B cell (primary cell): ENCODE measurements at regions not wholly inside any gene's neighbourhood (a gene's known extent, or its start where the extent isn't known, plus 50 kb on each side); places are given as distances from the start of the nearest gene placed in this dataset.
"Not testable (repeated sequence)": the region's sequence is repeated elsewhere in the genome, so short reads cannot be mapped to it uniquely, and the experiment has no call there.

ENCODE experiments used
- ATAC-seq: fragments of 200-7000 bp; cut with Tn5 transposase; one replicate; pipeline ENCODE4 v1.10.0; 2021; ENCODE audit warnings: low read depth, mild to moderate bottlenecking, moderate number of reproducible peaks, moderate library complexity
- CTCF ChIA-PET: fragments of 350-600 bp; sonication (Branson Sonifier 250); formaldehyde crosslinking; loops from one replicate; lab custom pipeline; 2021; ENCODE audit warnings: antibody characterized with exemption, inconsistent platforms; lab: Charles Lee
- POLR2A ChIA-PET: fragments of 350-600 bp; sonication (Branson Sonifier 250); formaldehyde crosslinking; loops from one replicate; lab custom pipeline; 2021; ENCODE audit warnings: antibody characterized with exemption; lab: Charles Lee
- DNase-seq: peaks from one replicate; pipeline ENCODE4 v3.0.0; 2013
- H2AFZ ChIP-seq: 2 replicates; pipeline ENCODE4 v1.6.1; 2012; ENCODE audit warnings: mild to moderate bottlenecking, low read depth, low read length; ENCODE audit not compliant: insufficient read depth, poor library complexity, severe bottlenecking
- H3K27ac ChIP-seq, 2 donors: 1 replicate in 1 of 2; 2 replicates in 1 of 2; pipeline ENCODE4 v1.5.1; 2012 to 2013; ENCODE audit warnings: low read length in 2 of 2, mild to moderate bottlenecking in 2 of 2, moderate library complexity in 1 of 2
- H3K27me3 ChIP-seq, 4 experiments: fragments of 200-600 bp in 1 of 4; sonication (generic) in 1 of 4; replicated peaks in 1 of 4; 1 replicate in 2 of 4; 2 replicates in 2 of 4; pipeline versions ENCODE4 v1.6.1 to v1.7.0; 2013 to 2016; ENCODE audit warnings: low read length in 3 of 4, mild to moderate bottlenecking in 2 of 4, mixed read lengths in 1 of 4, moderate library complexity in 1 of 4; ENCODE audit not compliant: insufficient read depth in 4 of 4, control insufficient read depth in 3 of 4; ENCODE audit errors: control extremely low read depth in 1 of 4
- H3K36me3 ChIP-seq, 2 experiments: replicated peaks in 1 of 2; 1 replicate in 1 of 2; 2 replicates in 1 of 2; pipeline versions ENCODE4 v1.6.1 to v1.7.1; 2013; ENCODE audit warnings: low read length in 1 of 2; ENCODE audit not compliant: insufficient read depth in 2 of 2, control insufficient read depth in 1 of 2; ENCODE audit errors: control extremely low read depth in 1 of 2, extremely low read depth in 1 of 2
- H3K4me1 ChIP-seq, 2 donors: fragments of 200-600 bp in 1 of 2; sonication (generic) in 1 of 2; 1 replicate in 1 of 2; 2 replicates in 1 of 2; pipeline versions ENCODE4 v1.5.1 to v1.6.1; 2013 to 2017; ENCODE audit warnings: low read length in 2 of 2; ENCODE audit not compliant: control insufficient read depth in 2 of 2, insufficient read depth in 2 of 2
- H3K4me2 ChIP-seq: replicated peaks from 2 replicates; pipeline ENCODE3; 2012; ENCODE audit warnings: mild to moderate bottlenecking, low read depth, low read length; ENCODE audit not compliant: poor library complexity, severe bottlenecking
- H3K4me3 ChIP-seq, 5 experiments: fragments of 200-600 bp in 1 of 5; sonication (generic) in 1 of 5; 1 replicate in 3 of 5; 2 replicates in 2 of 5; pipeline versions ENCODE4 v1.5.1 to v1.7.0; 2011 to 2016; ENCODE audit warnings: low read length in 4 of 5, mild to moderate bottlenecking in 4 of 5, low read depth in 2 of 5, control low read depth in 1 of 5, moderate library complexity in 1 of 5; ENCODE audit not compliant: insufficient read depth in 1 of 5; ENCODE audit errors: control extremely low read depth in 1 of 5, extremely low read depth in 1 of 5
- H3K79me2 ChIP-seq: fragments of 200-600 bp; sonication (generic); one replicate; pipeline ENCODE4 v1.6.0; 2016; ENCODE audit warnings: low read length; ENCODE audit not compliant: control insufficient read depth, insufficient read depth
- H3K9ac ChIP-seq: fragments of 200-600 bp; sonication (generic); 2 replicates; pipeline ENCODE4 v1.6.1; 2017; ENCODE audit warnings: mild to moderate bottlenecking, low read length, moderate library complexity
- H3K9me3 ChIP-seq, 3 donors: one replicate each; pipeline versions ENCODE4 v1.6.1 to v1.7.1; 2013; ENCODE audit warnings: low read length in 2 of 3; ENCODE audit not compliant: control insufficient read depth in 2 of 3, insufficient read depth in 1 of 3; ENCODE audit errors: control extremely low read depth in 1 of 3
- H4K20me1 ChIP-seq: 2 replicates; pipeline ENCODE4 v1.6.0; 2012; ENCODE audit warnings: mild to moderate bottlenecking, low read length; ENCODE audit not compliant: insufficient read depth, control insufficient read depth, poor library complexity, severe bottlenecking
- H3K27ac Mint-ChIP-seq: one replicate; pipeline ENCODE4 v1.8.0; 2021; ENCODE audit warnings: mixed read lengths
- H3K27me3 Mint-ChIP-seq: one replicate; pipeline ENCODE4 v1.8.0; 2021; ENCODE audit warnings: mixed read lengths
- H3K4me1 Mint-ChIP-seq: one replicate; pipeline ENCODE4 v1.8.0; 2021; ENCODE audit warnings: mixed read lengths
- H3K4me3 Mint-ChIP-seq: one replicate; pipeline ENCODE4 v1.8.0; 2021; ENCODE audit warnings: mixed read lengths
- H3K9me3 Mint-ChIP-seq: one replicate; pipeline ENCODE4 v1.8.0; 2022; ENCODE audit warnings: mixed read lengths; ENCODE audit not compliant: insufficient read depth
- EZH2 ChIP-seq: IDR thresholded peaks from 2 replicates; pipeline ENCODE4 v1.6.1; 2012; ENCODE audit warnings: borderline replicate concordance, low read depth, mild to moderate bottlenecking, moderate library complexity, low read length; ENCODE audit not compliant: insufficient read depth, poor library complexity, severe bottlenecking
- WGBS: methylation state at CpG from one replicate; pipeline ENCODE4 v1.1.5; 2013; ENCODE audit warnings: missing lambda C conversion rate; ENCODE audit not compliant: insufficient coverage; 5-methylcytosine and 5-hydroxymethylcytosine counted together
- intact Hi-C: fragments of 100-400 bp; cut with micrococcal nuclease; formaldehyde crosslinking; loops from one replicate; pipeline ENCODE4 v1.10.0; 2022
- TF ChIP-seq, protein P1 (sequence below): fragments of 200-600 bp; IDR thresholded peaks from one replicate; pipeline ENCODE4 v1.8.0; 2022; ENCODE audit warnings: antibody characterized with exemption, mild to moderate bottlenecking

DNA sequence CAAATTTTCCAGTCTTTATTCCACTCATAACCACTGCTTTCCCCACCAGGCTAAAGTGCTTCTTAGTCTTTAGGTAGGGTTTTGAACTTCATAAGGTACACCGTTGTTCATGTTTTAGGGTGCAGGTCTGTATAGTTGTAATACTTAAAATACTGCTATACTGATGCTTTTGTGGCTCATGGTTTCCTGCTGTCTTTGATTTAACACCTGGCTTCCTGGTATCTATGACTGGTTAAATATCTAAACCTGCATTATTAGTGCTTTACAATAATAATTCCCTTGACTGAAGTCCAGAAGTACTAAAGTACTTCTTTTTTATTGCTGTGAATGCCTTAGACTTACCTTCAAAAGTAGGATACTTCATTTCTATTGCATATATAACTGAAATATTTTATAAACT is 384.7 kb downstream of the SRGAP2C start:
- no peaks in the 10 kb centered on the region for H3K4me1 Mint-ChIP-seq
- intact Hi-C loops = no loop called here
- no peak overlapping the region for H3K9ac ChIP-seq
- no peaks in the 10 kb centered on the region for H3K36me3 ChIP-seq
- no peaks in the 10 kb centered on the region for H3K9me3 Mint-ChIP-seq
- DNase-seq = no peak
- H4K20me1 ChIP-seq = no peaks in the 10 kb centered on the region
- POLR2A ChIA-PET = no interaction called here
- H3K27me3 Mint-ChIP-seq = no peaks in the 10 kb centered on the region
- CTCF ChIA-PET = no interaction called here
- no peaks in the 10 kb centered on the region for H3K9me3 ChIP-seq
- H3K79me2 ChIP-seq = no peaks in the 10 kb centered on the region
- H2AFZ ChIP-seq = no peak overlapping the region
- H3K4me3 Mint-ChIP-seq = no peak overlapping the region
- H3K4me2 ChIP-seq = no peak overlapping the region
- no peaks in the 10 kb centered on the region for H3K4me1 ChIP-seq
- no peak overlapping the region for H3K27ac ChIP-seq
- no CpG with 5 or more reads among the region's 1 CpG for whole genome bisulfite sequencing
- TF ChIP-seq, protein P1, sequence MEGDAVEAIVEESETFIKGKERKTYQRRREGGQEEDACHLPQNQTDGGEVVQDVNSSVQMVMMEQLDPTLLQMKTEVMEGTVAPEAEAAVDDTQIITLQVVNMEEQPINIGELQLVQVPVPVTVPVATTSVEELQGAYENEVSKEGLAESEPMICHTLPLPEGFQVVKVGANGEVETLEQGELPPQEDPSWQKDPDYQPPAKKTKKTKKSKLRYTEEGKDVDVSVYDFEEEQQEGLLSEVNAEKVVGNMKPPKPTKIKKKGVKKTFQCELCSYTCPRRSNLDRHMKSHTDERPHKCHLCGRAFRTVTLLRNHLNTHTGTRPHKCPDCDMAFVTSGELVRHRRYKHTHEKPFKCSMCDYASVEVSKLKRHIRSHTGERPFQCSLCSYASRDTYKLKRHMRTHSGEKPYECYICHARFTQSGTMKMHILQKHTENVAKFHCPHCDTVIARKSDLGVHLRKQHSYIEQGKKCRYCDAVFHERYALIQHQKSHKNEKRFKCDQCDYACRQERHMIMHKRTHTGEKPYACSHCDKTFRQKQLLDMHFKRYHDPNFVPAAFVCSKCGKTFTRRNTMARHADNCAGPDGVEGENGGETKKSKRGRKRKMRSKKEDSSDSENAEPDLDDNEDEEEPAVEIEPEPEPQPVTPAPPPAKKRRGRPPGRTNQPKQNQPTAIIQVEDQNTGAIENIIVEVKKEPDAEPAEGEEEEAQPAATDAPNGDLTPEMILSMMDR = no peak
- no peak for TF ChIP-seq EZH2
- ATAC-seq = no peak
- H3K4me3 ChIP-seq = no peak overlapping the region
- H3K27me3 ChIP-seq = no peaks in the 10 kb centered on the region
- H3K27ac Mint-ChIP-seq = no peak overlapping the region

DNA sequence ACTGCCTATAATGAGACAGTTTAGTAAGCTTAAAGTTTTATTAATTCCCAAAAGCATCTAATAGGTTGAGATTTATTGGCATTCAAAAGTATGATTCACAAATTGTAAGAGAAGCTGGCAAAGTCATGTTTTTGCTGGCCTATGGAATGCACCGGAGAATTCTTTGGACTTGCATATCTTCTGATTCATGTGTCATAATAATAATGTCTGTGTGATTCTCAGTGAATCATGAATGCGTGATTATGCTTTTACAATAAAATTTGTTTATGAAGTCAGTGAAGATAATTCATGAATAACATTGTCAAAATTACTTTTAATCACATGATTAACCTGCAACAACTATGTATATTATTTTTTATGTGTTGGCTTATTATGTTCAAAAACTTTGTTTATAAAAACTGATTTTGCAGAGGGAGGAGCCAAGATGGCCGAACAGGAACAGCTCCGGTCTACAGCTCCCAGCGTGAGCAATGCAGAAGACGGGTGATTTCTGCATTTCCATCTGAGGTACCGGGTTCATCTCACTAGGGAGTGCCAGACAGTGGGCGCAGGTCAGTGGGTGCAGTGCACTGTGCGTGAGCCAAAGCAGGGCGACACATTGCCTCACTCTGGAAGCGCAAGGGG is 389.2 kb downstream of the SRGAP2C start:
- H3K9ac ChIP-seq, H3K9me3 Mint-ChIP-seq, POLR2A ChIA-PET, H3K27ac Mint-ChIP-seq, intact Hi-C loops, H2AFZ ChIP-seq, H3K4me2 ChIP-seq, ATAC-seq, H4K20me1 ChIP-seq, H3K36me3 ChIP-seq, H3K4me3 Mint-ChIP-seq, DNase-seq, H3K4me3 ChIP-seq, H3K4me1 ChIP-seq, H3K27ac ChIP-seq, H3K27me3 Mint-ChIP-seq, CTCF ChIA-PET, H3K27me3 ChIP-seq, H3K4me1 Mint-ChIP-seq, H3K79me2 ChIP-seq, H3K9me3 ChIP-seq: not testable (repeated sequence)
- 100% methylated on average over 5 of the region's 11 CpGs for WGBS

DNA sequence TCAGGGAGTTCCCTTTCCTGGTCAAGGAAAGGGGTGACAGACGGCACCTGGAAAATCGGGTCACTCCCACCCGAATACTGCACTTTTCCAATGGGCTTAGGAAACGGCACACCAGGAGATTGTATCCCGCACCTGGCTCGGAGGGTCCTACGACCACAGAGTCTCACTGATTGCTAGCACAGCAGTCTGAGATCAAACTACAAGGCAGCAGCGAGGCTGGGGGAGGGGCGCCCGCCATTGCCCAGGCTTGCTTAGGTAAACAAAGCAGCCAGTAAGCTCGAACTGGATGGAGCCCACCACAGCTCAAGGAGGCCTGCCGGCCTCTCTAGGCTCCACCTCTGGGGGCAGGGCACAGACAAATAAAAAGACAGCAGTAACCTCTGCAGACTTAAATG is 389.7 kb downstream of the SRGAP2C start:
- H3K36me3 ChIP-seq, H3K9me3 ChIP-seq, H3K9me3 Mint-ChIP-seq, H3K27ac Mint-ChIP-seq, H3K4me3 ChIP-seq, H3K27me3 ChIP-seq, H3K79me2 ChIP-seq, H3K4me1 ChIP-seq, H4K20me1 ChIP-seq, H3K4me1 Mint-ChIP-seq, CTCF ChIA-PET, H3K4me2 ChIP-seq, H3K4me3 Mint-ChIP-seq, H3K27me3 Mint-ChIP-seq, ATAC-seq, H3K27ac ChIP-seq, intact Hi-C loops, H3K9ac ChIP-seq, H2AFZ ChIP-seq, POLR2A ChIA-PET, DNase-seq: not testable (repeated sequence)
- 99% methylated on average over 9 of the region's 12 CpGs for WGBS
